DMS153 treated with DMSO at 0.1 percent for 48 hours (cell line): ENCODE measurements at regions not wholly inside any gene's neighbourhood (a gene's known extent, or its start where the extent isn't known, plus 50 kb on each side); places are given as distances from the start of the nearest gene placed in this dataset.

Source experiments
- DNase-seq: peaks from one replicate; lab custom pipeline; 2025; ENCODE audit not compliant: unreplicated experiment; lab: John Stamatoyannopoulos, UW

- no peak for DNase-seq
These were observed 69.9 kb upstream of the KLF7 start for GRCh38 chr2:207235621-207236020.

GRCh38 chr2:207236156-207236935, 70.6 kb upstream of the KLF7 start:
- DNase-seq, result no peak

- no peak for DNase-seq
These were observed 73.3 kb upstream of the KLF7 start for GRCh38 chr2:207238831-207239701.

GRCh38 chr2:207239754-207240494, 74.2 kb upstream of the KLF7 start:
- peak; percentile 17 for DNase-seq

GRCh38 chr2:207240649-207241048, 74.9 kb upstream of the KLF7 start:
- no peak for DNase-seq

- DNase-seq, result no peak
These were observed 75.5 kb upstream of the KLF7 start for GRCh38 chr2:207241198-207241597.

- no peak for DNase-seq
These were observed 77.9 kb upstream of the KLF7 start for GRCh38 chr2:207243601-207244000.

- DNase-seq, result no peak
These were observed 79.5 kb upstream of the KLF7 start for GRCh38 chr2:207244971-207245925.

- no peak for DNase-seq
These were observed 83.1 kb upstream of the KLF7 start for GRCh38 chr2:207248702-207249377.

- no peak for DNase-seq
These were observed 85.3 kb upstream of the KLF7 start for GRCh38 chr2:207251022-207251421.

- no peak for DNase-seq
These were observed 85.9 kb upstream of the KLF7 start for GRCh38 chr2:207251573-207252192.

- no peak for DNase-seq
These were observed 86.7 kb upstream of the KLF7 start for GRCh38 chr2:207252416-207252815.

- DNase-seq, result no peak
These were observed 87.4 kb upstream of the KLF7 start for GRCh38 chr2:207252979-207253645.

- no peak for DNase-seq
These were observed 88.1 kb upstream of the KLF7 start for GRCh38 chr2:207253666-207254345.

- no peak for DNase-seq
These were observed 89.1 kb upstream of the KLF7 start for GRCh38 chr2:207254591-207255464.

- no peak for DNase-seq
These were observed 90.1 kb upstream of the KLF7 start for GRCh38 chr2:207255565-207256470.
